SK-N-SH (cell line): ENCODE measurements at regions not wholly inside any gene's neighbourhood (a gene's known extent, or its start where the extent isn't known, plus 50 kb on each side); places are given as distances from the start of the nearest gene placed in this dataset.
A peak's percentile ranks its signal among the peaks of the same experiment; 100 is the strongest.

Experiments used
- CTCF ChIA-PET: fragments of 300-600, 350-600 bp; formaldehyde crosslinking; extraction: SDS; loops from one replicate; lab custom pipeline; 2021; lab: Yijun Ruan, JAX
- POLR2A ChIA-PET: fragments of 350-600 bp; sonication (Branson Sonifier 250); formaldehyde crosslinking; extraction: SDS; loops from one replicate; lab custom pipeline; 2020; ENCODE audit warnings: antibody characterized with exemption, inconsistent platforms; lab: Yijun Ruan, JAX
- DNase-seq: peaks from one replicate; pipeline ENCODE4 v3.0.0; 2012
- H2AFZ ChIP-seq: fragments of 200-600 bp; sonication (generic); 2 replicates; pipeline ENCODE4 v1.8.1; 2016; ENCODE audit warnings: antibody characterized with exemption, mild to moderate bottlenecking, low read depth
- H3F3A ChIP-seq: fragments of 200-600 bp; sonication (generic); replicated peaks from 2 replicates; pipeline ENCODE3; 2016; ENCODE audit warnings: antibody characterized with exemption, mild to moderate bottlenecking; ENCODE audit not compliant: insufficient read depth
- H3K27ac ChIP-seq, 2 experiments: fragments of 200-500 bp in 1 of 2; fragments of 200-600 bp in 1 of 2; sonication (Bioruptor generic) in 1 of 2; sonication (generic), shearing (Covaris generic) in 1 of 2; 2 replicates each; pipeline versions ENCODE4 v1.5.1 to v1.6.1; 2014 to 2016; ENCODE audit warnings: low read depth in 2 of 2, inconsistent platforms in 1 of 2, low read length in 1 of 2, mild to moderate bottlenecking in 1 of 2, mixed read lengths in 1 of 2
- H3K27me3 ChIP-seq: fragments of 200-600 bp; sonication (generic), shearing (Covaris generic); 2 replicates; pipeline ENCODE4 v1.6.1; 2016; ENCODE audit warnings: mixed run types; ENCODE audit not compliant: insufficient read depth
- H3K36me3 ChIP-seq, 2 experiments: fragments of 200-500 bp in 1 of 2; fragments of 200-600 bp in 1 of 2; sonication (Bioruptor generic) in 1 of 2; sonication (generic) in 1 of 2; replicated peaks in 1 of 2; 2 replicates each; pipeline versions ENCODE3 to v1.5.1; 2014 to 2016; ENCODE audit warnings: low read length in 1 of 2, mild to moderate bottlenecking in 1 of 2; ENCODE audit not compliant: insufficient read depth in 2 of 2, control insufficient read depth in 1 of 2
- H3K4me1 ChIP-seq, 2 experiments: fragments of 200-500 bp in 1 of 2; fragments of 200-600 bp in 1 of 2; sonication (Bioruptor generic) in 1 of 2; sonication (generic), shearing (Covaris generic) in 1 of 2; 2 replicates each; pipeline versions ENCODE4 v1.5.1 to v1.6.1; 2014 to 2016; ENCODE audit warnings: low read depth in 1 of 2, low read length in 1 of 2, mixed run types in 1 of 2; ENCODE audit not compliant: insufficient read depth in 2 of 2, control insufficient read depth in 1 of 2
- H3K4me2 ChIP-seq: fragments of 200-600 bp; sonication (generic), shearing (Covaris generic); 2 replicates; pipeline ENCODE4 v1.6.1; 2017; ENCODE audit warnings: mixed run types
- H3K4me3 ChIP-seq, 2 experiments: fragments of 200-500 bp in 1 of 2; fragments of 200-600 bp in 1 of 2; sonication (Bioruptor generic) in 1 of 2; sonication (generic), shearing (Covaris generic) in 1 of 2; 2 replicates each; pipeline versions ENCODE4 v1.5.1 to v1.8.1; 2014 to 2016; ENCODE audit warnings: low read depth in 2 of 2, inconsistent platforms in 1 of 2, low read length in 1 of 2, mild to moderate bottlenecking in 1 of 2, mixed read lengths in 1 of 2, moderate library complexity in 1 of 2
- H3K79me2 ChIP-seq: fragments of 200-600 bp; sonication (generic); 2 replicates; pipeline ENCODE4 v1.8.1; 2017; ENCODE audit warnings: mild to moderate bottlenecking; ENCODE audit not compliant: insufficient read depth
- H3K9ac ChIP-seq: fragments of 200-600 bp; sonication (generic); 2 replicates; pipeline ENCODE4 v1.6.1; 2017; ENCODE audit warnings: mixed run types
- H3K9me2 ChIP-seq: fragments of 200-600 bp; sonication (generic); 2 replicates; pipeline ENCODE4 v1.6.1; 2017; ENCODE audit warnings: mixed run types
- H3K9me3 ChIP-seq: fragments of 200-600 bp; sonication (generic); 2 replicates; pipeline ENCODE4 v1.6.1; 2017; ENCODE audit warnings: mixed run types, mild to moderate bottlenecking, moderate library complexity
- H4K20me1 ChIP-seq: fragments of 200-600 bp; sonication (generic); 2 replicates; pipeline ENCODE4 v1.6.1; 2017; ENCODE audit warnings: mild to moderate bottlenecking, mixed run types; ENCODE audit not compliant: insufficient read depth
- CHD2 ChIP-seq: fragments of 150-350 bp; IDR thresholded peaks from 2 replicates; pipeline ENCODE4 v1.6.1; 2018; ENCODE audit warnings: low read length; ENCODE audit not compliant: partially characterized antibody
- CTCF ChIP-seq: fragments of 200-600 bp; sonication (generic); IDR thresholded peaks from 2 replicates; pipeline ENCODE4 v1.6.1; 2017; ENCODE audit warnings: antibody characterized with exemption, mild to moderate bottlenecking, moderate library complexity
- EP300 ChIP-seq, 2 experiments: IDR thresholded peaks; 2 replicates each; pipeline versions ENCODE4 v1.4.0 to v1.6.1; 2012; ENCODE audit warnings: borderline replicate concordance in 1 of 2, low read depth in 1 of 2, low read length in 1 of 2
- EZH2phosphoT487 ChIP-seq: fragments of 200-600 bp; sonication (generic); IDR thresholded peaks from 2 replicates; pipeline ENCODE4 v1.6.1; 2017; ENCODE audit warnings: low read depth, mixed run types, mild to moderate bottlenecking, antibody characterized with exemption, moderate library complexity, borderline replicate concordance
- FOSL2 ChIP-seq: IDR thresholded peaks from 2 replicates; pipeline ENCODE4 v1.4.0; 2012; ENCODE audit warnings: low read depth, mild to moderate bottlenecking, moderate library complexity, borderline replicate concordance
- FOXM1 ChIP-seq: IDR thresholded peaks from 2 replicates; pipeline ENCODE4 v1.4.0; 2012; ENCODE audit warnings: low read depth, mild to moderate bottlenecking
- GABPA ChIP-seq: IDR thresholded peaks from 2 replicates; pipeline ENCODE4 v1.4.0; 2012; ENCODE audit warnings: low read depth, mild to moderate bottlenecking
- GATA2 ChIP-seq: sonication (generic); formaldehyde crosslinking; IDR thresholded peaks from 2 replicates; pipeline ENCODE4 v1.5.0; 2020; ENCODE audit warnings: mild to moderate bottlenecking, missing genetic modification reagents
- IRF3 ChIP-seq: fragments of 150-350 bp; IDR thresholded peaks from 2 replicates; pipeline ENCODE4 v1.6.1; 2016; ENCODE audit warnings: mild to moderate bottlenecking, low read depth, low read length
- JUND ChIP-seq: IDR thresholded peaks from 2 replicates; pipeline ENCODE4 v1.4.0; 2012
- MEF2A ChIP-seq: IDR thresholded peaks from 2 replicates; pipeline ENCODE4 v1.4.0; 2012; ENCODE audit warnings: low read depth, borderline replicate concordance
- MXI1 ChIP-seq: IDR thresholded peaks from 2 replicates; pipeline ENCODE4 v1.6.1; 2012; ENCODE audit warnings: mild to moderate bottlenecking, low read depth, low read length, improper control_type of control experiment
- NFIC ChIP-seq: IDR thresholded peaks from 2 replicates; pipeline ENCODE4 v1.4.0; 2012; ENCODE audit warnings: borderline replicate concordance
- PBX3 ChIP-seq: IDR thresholded peaks from 2 replicates; pipeline ENCODE4; 2012
- RAD21 ChIP-seq: IDR thresholded peaks from 2 replicates; pipeline ENCODE4 v1.6.1; 2012; ENCODE audit warnings: mild to moderate bottlenecking, low read length
- REST ChIP-seq: IDR thresholded peaks from 2 replicates; pipeline ENCODE4 v1.6.1; 2012; ENCODE audit warnings: mild to moderate bottlenecking, low read depth, low read length, moderate library complexity
- RFX5 ChIP-seq: IDR thresholded peaks from 2 replicates; pipeline ENCODE4 v1.6.1; 2012; ENCODE audit warnings: mild to moderate bottlenecking, improper control_type of control experiment, low read length
- TAF1 ChIP-seq: IDR thresholded peaks from 2 replicates; pipeline ENCODE4 v1.6.1; 2012; ENCODE audit warnings: low read depth, mild to moderate bottlenecking, low read length, moderate library complexity, borderline replicate concordance
- TCF12 ChIP-seq: IDR thresholded peaks from 2 replicates; pipeline ENCODE4 v1.4.0; 2012
- USF1 ChIP-seq: IDR thresholded peaks from 2 replicates; pipeline ENCODE4 v1.4.0; 2012; ENCODE audit warnings: low read depth, borderline replicate concordance
- YY1 ChIP-seq: IDR thresholded peaks from 2 replicates; pipeline ENCODE4 v1.4.0; 2012; ENCODE audit warnings: low read depth, mild to moderate bottlenecking
- WGBS: methylation state at CpG from one replicate; pipeline ENCODE4 v1.1.6; 2017; ENCODE audit warnings: low lambda C conversion rate; 5-methylcytosine and 5-hydroxymethylcytosine counted together

- Histone ChIP-seq H3K79me2 (no peaks in the 10 kb centered on the region), H3K9me2 (no peaks in the 10 kb centered on the region), H3K4me3 (no peak overlapping the region), H2AFZ (no peak overlapping the region; the same call in 1 of the 2 replicates), H3K9me3 (no peaks in the 10 kb centered on the region), H4K20me1 (no peaks in the 10 kb centered on the region)
- WGBS = 33% methylated on average over 5 of the region's 5 CpGs
- DNase-seq = peak; percentile 6
- no peak for TF ChIP-seq JUND
- peak; percentile 28 for TF ChIP-seq TCF12
- TF ChIP-seq YY1 = no peak
- no peak for TF ChIP-seq GABPA
- TF ChIP-seq CTCF = no peak
- TF ChIP-seq FOSL2 = no peak
- no peak for TF ChIP-seq REST
- no peak for TF ChIP-seq NFIC
- no peak for TF ChIP-seq RFX5
- TF ChIP-seq MXI1 = no peak
- no peak for TF ChIP-seq CHD2
- no peak for TF ChIP-seq MEF2A
- no peak for TF ChIP-seq TAF1
- TF ChIP-seq GATA2 = peak; percentile 34; the same call in 1 of the 2 replicates
- no peak for TF ChIP-seq EZH2phosphoT487
- peak in 1 of 2 experiments; percentile 40; a peak in 1 of 4 replicates for TF ChIP-seq EP300 (IDR thresholded peaks at IDR 0.05; ENCODE audit: borderline replicate concordance in 1 of 2, low read depth in 1 of 2, low read length in 1 of 2)
- no peak for TF ChIP-seq PBX3
- 0 out of 2 replicates have a peak, but pooled peaks have one; percentile 12 for TF ChIP-seq RAD21
- no peak for TF ChIP-seq USF1
- no peak for TF ChIP-seq FOXM1
- TF ChIP-seq IRF3 = no peak
- TF ChIP-seq, all 33 proteins: peak for 4
- Histone ChIP-seq H3F3A (no peaks in the 10 kb centered on the region), H3K4me2 (peak overlapping the region; percentile 58), H3K4me1 (peaks cover 3 to 9% of the 10 kb centered on the region in 2 experiments; a peak in 3 of 4 replicates), H3K9ac (no peak overlapping the region), H3K27ac (peak overlapping the region; percentile 18 to 53; a peak in 3 of 4 replicates), H3K27me3 (no peaks in the 10 kb centered on the region), H3K36me3 (no peaks in the 10 kb centered on the region)
- CTCF ChIA-PET = interaction anchor here (0.8 kb wide), 1 partner anchor 464 kb away, joined by 3 read pairs; no protein-coding TSS in a partner anchor
- POLR2A ChIA-PET = no interaction called here
Observed at GRCh38 chr18:56245866-56246580, 392.4 kb downstream of the TXNL1 start.
